ENCODE measurements at regions not wholly inside any gene's neighbourhood (a gene's known extent, or its start where the extent isn't known, plus 50 kb on each side); places are given as distances from the start of the nearest gene placed in this dataset.
"Not testable (repeated sequence)": the region's sequence is repeated elsewhere in the genome, so short reads cannot be mapped to it uniquely, and the experiment has no call there.

DNA sequence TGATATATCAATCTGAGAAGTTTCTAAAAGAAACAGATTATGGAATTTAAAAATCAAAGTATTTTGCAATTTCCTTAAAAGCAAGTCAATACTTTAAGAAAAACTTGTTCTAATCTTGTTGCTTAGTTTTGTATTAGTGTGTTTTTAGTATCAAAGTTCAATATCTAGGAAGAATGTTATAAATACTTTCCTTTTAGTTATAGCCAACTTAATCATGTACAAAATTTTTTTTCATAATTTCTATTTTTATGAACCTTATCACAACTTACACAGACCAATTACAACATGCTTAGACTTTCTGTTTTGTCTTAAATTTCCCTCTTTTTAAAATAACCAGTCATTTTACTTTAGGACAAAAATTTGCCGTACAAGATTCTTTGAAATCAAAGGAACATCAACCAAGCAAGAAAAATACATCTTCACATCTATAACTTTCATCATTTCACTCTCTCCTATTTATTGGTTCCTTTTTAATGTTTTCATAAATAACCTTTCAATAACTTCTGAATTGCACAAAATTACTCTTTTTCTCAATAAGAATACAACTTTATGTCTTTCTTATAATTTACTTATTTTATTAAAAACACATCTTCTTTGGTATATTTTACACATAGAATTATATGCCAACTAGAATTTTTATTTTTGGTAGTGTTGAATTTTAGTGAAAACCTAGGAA lies 308.2 kb upstream of the GLI3 start:
- WGBS, 10 experiments, result 25 to 91% (median 68%) methylated on average over 1 of the region's 1 CpG

DNA sequence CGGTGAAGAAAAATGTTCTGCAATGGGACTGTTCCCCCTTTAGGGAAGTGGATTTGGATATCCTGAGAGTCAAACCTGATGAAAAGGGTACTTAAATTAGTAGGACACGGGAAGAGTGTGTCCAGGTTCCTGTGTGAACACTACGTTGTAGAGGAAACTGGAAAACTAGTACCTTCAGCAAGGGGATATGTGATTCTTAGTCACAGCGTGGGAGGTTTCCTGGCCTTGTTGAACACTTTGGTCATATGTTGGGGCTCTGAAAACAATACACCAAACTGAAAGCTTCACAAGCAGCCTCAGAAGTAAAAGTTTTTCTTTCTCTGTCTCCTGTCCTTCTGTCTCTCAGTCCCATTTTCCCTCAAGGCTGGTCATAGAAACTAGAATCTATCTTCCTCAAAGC lies 306.9 kb upstream of the GLI3 start:
- ATAC-seq (replicated peaks in 6 of 8), result no peak
- no peak overlapping the region for H3K27ac ChIP-seq
- in situ Hi-C loops (cut with MboI; ENCODE audit: low pct_unique_long_range_greater_than_20kb in 2 of 9, low sequenced_read_pairs in 9 of 9, unreplicated experiment in 9 of 9), result no loop called here
- H3K4me3 ChIP-seq, result no peak overlapping the region
- no peaks in the 10 kb centered on the region for H3K4me1 ChIP-seq (replicated peaks in 1 of 2)
- WGBS, 10 experiments, result 48 to 100% (median 69%) methylated on average over 1 to 4 of the region's 4 CpGs

More for the DNA sequence above, 308.2 kb upstream of the GLI3 start:
- in situ Hi-C loops (cut with MboI; ENCODE audit: low pct_unique_long_range_greater_than_20kb in 2 of 9, low sequenced_read_pairs in 9 of 9, unreplicated experiment in 9 of 9), result no loop called here
- ATAC-seq (replicated peaks in 6 of 8), result no peak
- Histone ChIP-seq H3K4me1 (replicated peaks in 1 of 2) (no peaks in the 10 kb centered on the region), H3K4me3 (no peak overlapping the region), H3K27ac (no peak overlapping the region)

DNA sequence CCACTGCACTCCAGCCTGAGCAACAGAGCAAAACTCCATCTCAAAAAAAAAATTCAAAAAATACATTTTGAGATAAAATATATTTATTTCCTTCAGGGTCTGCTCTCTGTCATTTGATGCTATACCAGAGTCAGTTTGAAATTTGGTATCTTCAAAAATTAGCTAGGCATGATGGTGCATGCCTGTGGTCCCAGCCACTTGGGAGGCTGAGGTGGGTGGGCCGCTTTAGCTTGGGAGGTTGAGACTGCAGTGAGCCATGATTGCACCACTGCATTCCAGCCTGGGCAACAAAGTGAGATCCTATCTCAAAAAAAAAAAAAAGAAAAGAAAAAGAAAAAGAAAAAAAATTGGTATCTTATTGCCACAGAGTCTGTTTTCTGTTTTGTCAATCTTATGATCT lies 305.4 kb upstream of the GLI3 start:
- H3K27ac ChIP-seq; ATAC-seq (replicated peaks in 6 of 8); in situ Hi-C loops (cut with MboI; ENCODE audit: low pct_unique_long_range_greater_than_20kb in 2 of 9, low sequenced_read_pairs in 9 of 9, unreplicated experiment in 9 of 9); H3K4me3 ChIP-seq; H3K4me1 ChIP-seq (replicated peaks in 1 of 2): not testable (repeated sequence)
- 83 to 100% (median 93%) methylated on average over 1 of the region's 1 CpG; no CpG with 5 or more reads in 6 of the 10 experiments for WGBS, 10 experiments

DNA sequence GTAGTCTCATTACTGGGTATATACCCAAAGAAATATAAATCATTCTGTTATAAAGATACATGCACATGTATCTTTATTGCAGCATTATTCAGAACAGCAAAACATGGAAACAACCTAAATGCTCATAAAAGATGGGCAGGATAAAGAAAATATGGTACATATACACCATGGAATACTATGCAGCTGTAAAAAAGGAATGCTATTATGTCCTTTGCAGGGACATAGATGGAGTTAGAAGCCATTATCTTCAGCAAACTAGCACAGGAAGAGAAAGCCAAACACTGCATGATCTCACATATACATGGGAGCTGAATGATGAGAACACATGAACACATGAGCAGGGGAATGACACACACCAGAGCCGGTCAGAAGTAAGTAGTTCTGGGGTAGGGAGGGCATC lies 297.4 kb upstream of the GLI3 start:
- Histone ChIP-seq H3K4me1 (replicated peaks in 1 of 2) (no peaks in the 10 kb centered on the region), H3K4me3 (no peak overlapping the region), H3K27ac (no peak overlapping the region)
- WGBS, 10 experiments, result 33 to 100% (median 88%) methylated on average over 1 of the region's 1 CpG; no CpG with 5 or more reads in 5 of the 10 experiments
- in situ Hi-C loops (cut with MboI; ENCODE audit: low pct_unique_long_range_greater_than_20kb in 2 of 9, low sequenced_read_pairs in 9 of 9, unreplicated experiment in 9 of 9), result no loop called here
- no peak for ATAC-seq (replicated peaks in 6 of 8)

DNA sequence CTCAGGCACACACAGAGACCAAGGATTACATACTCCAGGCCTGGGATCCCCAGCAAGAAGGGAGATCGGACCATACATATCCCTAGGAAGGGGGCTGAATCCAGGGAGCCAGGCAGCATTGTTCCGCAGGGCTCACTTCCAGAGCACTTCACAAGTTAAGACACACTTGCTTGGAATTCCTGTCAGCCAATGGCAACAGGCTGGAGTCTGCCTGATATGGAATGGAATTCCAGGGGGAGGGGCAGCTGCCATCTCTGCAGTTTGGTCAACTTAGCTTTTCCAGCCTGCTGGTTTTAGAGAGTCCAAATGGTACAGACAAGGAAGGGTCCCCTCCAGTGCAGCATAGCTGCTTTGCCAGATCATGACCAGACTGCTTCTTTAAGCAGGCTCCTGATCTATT lies 290.0 kb upstream of the GLI3 start:
- H3K27ac ChIP-seq, result no peak overlapping the region
- H3K4me1 ChIP-seq (replicated peaks in 1 of 2), result no peaks in the 10 kb centered on the region
- in situ Hi-C loops (cut with MboI; ENCODE audit: low pct_unique_long_range_greater_than_20kb in 2 of 9, low sequenced_read_pairs in 9 of 9, unreplicated experiment in 9 of 9), result no loop called here
- no peak overlapping the region for H3K4me3 ChIP-seq
- 0 to 100% methylated on average over 1 of the region's 2 CpGs; no CpG with 5 or more reads in 8 of the 10 experiments for WGBS, 10 experiments
- ATAC-seq (replicated peaks in 6 of 8), result no peak

DNA sequence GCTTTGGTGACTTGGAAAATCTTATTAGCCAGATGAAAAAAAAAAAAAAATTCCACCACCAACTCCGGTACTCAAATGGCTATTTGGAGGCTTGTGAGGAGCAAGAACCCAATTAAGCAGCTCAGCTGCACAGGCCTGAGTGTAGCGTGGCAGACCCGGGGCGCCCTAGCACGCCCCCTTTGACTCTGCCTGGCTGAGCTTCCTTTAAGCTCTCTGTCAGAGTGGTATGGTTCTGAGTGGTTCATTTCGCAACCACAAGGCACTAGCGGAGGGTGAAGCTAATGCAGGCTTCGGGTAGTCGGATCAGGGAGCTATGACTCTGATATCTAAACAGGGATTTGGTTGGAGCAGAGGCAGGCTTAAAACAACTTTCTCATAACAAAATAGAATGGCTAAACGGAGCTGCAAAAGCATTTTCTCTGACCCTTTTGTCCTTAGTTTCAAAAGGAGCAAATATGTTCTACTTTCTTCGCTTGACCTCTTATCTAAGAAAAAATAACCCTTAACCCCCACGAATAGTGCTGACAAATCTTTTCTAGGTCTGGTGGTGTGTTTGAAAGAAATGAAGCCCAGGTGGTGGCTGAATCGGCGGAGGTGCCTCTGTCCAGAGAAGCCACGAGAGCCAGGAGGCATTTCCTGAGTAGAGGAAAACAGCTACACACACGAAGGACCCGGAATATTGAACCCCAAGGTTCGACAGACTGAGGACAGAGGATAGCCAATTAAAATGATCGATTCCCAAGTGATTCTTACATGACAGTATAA lies 285.4 kb upstream of the GLI3 start:
- ATAC-seq (replicated peaks in 6 of 8), result peak in 2 of 8 experiments; percentile 55 to 59
- no peaks in the 10 kb centered on the region for H3K4me1 ChIP-seq (replicated peaks in 1 of 2)
- no peak overlapping the region for H3K4me3 ChIP-seq
- no peak overlapping the region for H3K27ac ChIP-seq
- 34 to 89% (median 78%) methylated on average over 1 to 18 of the region's 19 CpGs for WGBS, 10 experiments
- in situ Hi-C loops (cut with MboI; ENCODE audit: low pct_unique_long_range_greater_than_20kb in 2 of 9, low sequenced_read_pairs in 9 of 9, unreplicated experiment in 9 of 9), result no loop called here

DNA sequence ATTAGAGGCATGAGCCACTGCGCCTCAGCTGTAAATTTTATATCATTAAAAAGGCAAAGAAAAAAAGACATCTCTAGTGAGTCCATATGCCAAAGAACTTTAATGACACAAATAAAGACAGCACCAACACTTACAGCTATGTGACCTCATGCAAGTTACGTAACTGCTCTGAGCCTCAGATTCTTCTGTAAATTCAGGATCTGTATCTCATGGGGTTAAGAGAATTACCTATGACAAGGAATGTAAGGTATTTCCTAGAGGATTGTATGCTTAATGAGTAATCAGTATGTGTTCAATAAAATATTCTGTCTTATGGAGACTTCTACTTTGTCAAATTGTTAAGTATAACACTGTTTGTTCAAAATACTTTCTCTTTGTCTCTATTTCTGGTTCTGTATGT lies 274.0 kb upstream of the GLI3 start:
- H3K27ac ChIP-seq, result no peak overlapping the region
- in situ Hi-C loops (cut with MboI; ENCODE audit: low pct_unique_long_range_greater_than_20kb in 2 of 9, low sequenced_read_pairs in 9 of 9, unreplicated experiment in 9 of 9), result no loop called here
- no peak for ATAC-seq (replicated peaks in 6 of 8)
- WGBS, 10 experiments, result 83 to 100% (median 100%) methylated on average over 1 to 2 of the region's 2 CpGs; no CpG with 5 or more reads in 3 of the 10 experiments
- no peaks in the 10 kb centered on the region for H3K4me1 ChIP-seq (replicated peaks in 1 of 2)
- H3K4me3 ChIP-seq, result no peak overlapping the region

DNA sequence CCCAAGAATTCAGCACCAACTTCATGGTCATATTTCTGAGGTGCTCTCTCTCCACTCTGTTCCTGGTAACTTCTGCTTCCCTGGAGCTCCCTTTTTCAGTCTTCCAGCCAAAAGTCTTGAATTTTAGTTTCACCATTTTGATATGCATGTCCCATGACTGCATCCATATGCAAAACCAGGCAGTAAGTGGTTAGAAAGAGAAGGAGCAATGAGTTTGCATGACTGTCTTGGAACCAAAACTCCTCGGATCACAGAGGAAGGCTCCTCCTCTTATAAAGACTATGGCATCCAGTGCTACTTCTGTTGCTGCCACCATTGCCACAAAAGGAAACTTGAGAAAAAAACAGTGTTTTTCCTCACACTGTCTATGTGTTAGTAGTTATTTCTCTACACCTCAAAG lies 269.1 kb upstream of the GLI3 start:
- peaks cover 0 to 6% of the 10 kb centered on the region in 2 donors for H3K4me1 ChIP-seq (replicated peaks in 1 of 2)
- no peak overlapping the region for H3K4me3 ChIP-seq
- in situ Hi-C loops (cut with MboI; ENCODE audit: low pct_unique_long_range_greater_than_20kb in 2 of 9, low sequenced_read_pairs in 9 of 9, unreplicated experiment in 9 of 9), result no loop called here
- H3K27ac ChIP-seq, result no peak overlapping the region
- peak in 2 of 8 experiments; percentile 60 to 71 for ATAC-seq (replicated peaks in 6 of 8)
- WGBS, 10 experiments, result 50 to 100% (median 80%) methylated on average over 1 of the region's 1 CpG; no CpG with 5 or more reads in 5 of the 10 experiments

DNA sequence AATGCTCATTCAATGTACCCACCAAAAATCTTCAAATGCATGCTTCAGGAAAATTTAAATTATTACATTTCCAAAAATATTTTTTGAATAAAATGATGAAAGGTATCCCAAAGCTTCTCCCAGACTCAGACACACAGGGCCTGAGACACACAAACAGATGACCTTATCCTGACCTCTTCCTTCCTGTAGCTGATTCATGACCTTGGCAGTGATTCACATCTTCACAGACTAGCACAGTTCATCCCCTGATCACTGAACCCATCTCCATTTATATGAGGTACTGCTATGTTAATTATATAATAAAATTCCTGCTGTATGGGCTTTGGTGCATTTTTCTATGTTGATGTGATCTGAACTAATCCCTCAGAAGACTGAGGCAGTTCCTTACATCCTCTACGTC lies 265.0 kb upstream of the GLI3 start:
- ATAC-seq (replicated peaks in 6 of 8), result peak in 5 of 8 experiments; percentile 51 to 73 (median 54)
- Histone ChIP-seq H3K4me3 (no peak overlapping the region), H3K27ac (no peak overlapping the region), H3K4me1 (replicated peaks in 1 of 2) (peaks cover 0 to 6% of the 10 kb centered on the region in 2 donors)
- in situ Hi-C loops (cut with MboI; ENCODE audit: low pct_unique_long_range_greater_than_20kb in 2 of 9, low sequenced_read_pairs in 9 of 9, unreplicated experiment in 9 of 9), result no loop called here
- WGBS, 10 experiments, result 17 to 88% (median 38%) methylated on average over 1 of the region's 1 CpG; no CpG with 5 or more reads in 4 of the 10 experiments

DNA sequence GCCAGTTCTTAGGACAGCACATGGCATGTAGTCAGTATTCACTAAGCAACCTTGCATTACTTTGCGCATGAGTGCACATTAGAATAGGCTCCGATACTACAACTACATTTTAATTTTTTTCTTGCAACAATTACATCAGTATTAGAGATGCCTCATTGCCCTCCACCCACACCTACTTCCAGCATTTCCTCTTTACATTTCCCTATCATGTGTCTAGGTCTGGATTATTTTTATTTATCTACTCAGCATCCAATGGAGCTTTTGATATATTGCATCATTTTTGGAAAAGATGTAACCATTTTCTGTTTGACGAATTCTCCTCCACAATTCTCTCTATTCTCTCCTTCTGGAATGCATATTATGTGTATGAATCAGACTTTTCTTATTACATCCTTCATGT lies 258.2 kb upstream of the GLI3 start:
- WGBS, 10 experiments, result 19 to 100% (median 83%) methylated on average over 1 to 3 of the region's 3 CpGs
- peaks cover 0 to 5% of the 10 kb centered on the region in 2 donors for H3K4me1 ChIP-seq (replicated peaks in 1 of 2)
- H3K4me3 ChIP-seq, result no peak overlapping the region
- in situ Hi-C loops (cut with MboI; ENCODE audit: low pct_unique_long_range_greater_than_20kb in 2 of 9, low sequenced_read_pairs in 9 of 9, unreplicated experiment in 9 of 9), result no loop called here
- ATAC-seq (replicated peaks in 6 of 8), result peak in 4 of 8 experiments; percentile 16 to 62 (median 37)
- no peak overlapping the region for H3K27ac ChIP-seq

DNA sequence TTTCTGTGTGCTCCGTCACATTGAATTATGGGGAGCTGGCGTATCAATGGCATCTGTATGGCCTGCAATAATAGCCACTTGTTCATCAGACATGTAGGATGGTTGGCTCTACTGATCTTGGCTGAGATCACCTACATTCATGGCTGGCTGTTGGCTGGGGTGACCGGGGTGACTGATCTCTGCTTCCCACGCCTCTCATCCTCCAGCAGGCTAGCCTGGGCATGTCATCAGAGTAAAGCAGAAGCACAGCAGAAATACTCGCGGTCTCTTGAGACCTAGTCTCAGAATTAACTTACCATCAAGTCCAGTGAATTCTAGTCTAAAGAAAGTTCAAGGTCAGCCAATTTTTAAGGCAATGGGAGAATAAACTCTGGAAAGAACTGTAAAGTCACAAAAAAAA lies 257.7 kb upstream of the GLI3 start:
- WGBS, 10 experiments, result 80 to 100% (median 100%) methylated on average over 1 to 6 of the region's 6 CpGs; no CpG with 5 or more reads in 3 of the 10 experiments
- Histone ChIP-seq H3K4me1 (replicated peaks in 1 of 2) (peaks cover 0 to 5% of the 10 kb centered on the region in 2 donors), H3K4me3 (no peak overlapping the region), H3K27ac (no peak overlapping the region)
- in situ Hi-C loops (cut with MboI; ENCODE audit: low pct_unique_long_range_greater_than_20kb in 2 of 9, low sequenced_read_pairs in 9 of 9, unreplicated experiment in 9 of 9), result no loop called here
- peak in 1 of 8 experiments; percentile 36 for ATAC-seq (replicated peaks in 6 of 8)

DNA sequence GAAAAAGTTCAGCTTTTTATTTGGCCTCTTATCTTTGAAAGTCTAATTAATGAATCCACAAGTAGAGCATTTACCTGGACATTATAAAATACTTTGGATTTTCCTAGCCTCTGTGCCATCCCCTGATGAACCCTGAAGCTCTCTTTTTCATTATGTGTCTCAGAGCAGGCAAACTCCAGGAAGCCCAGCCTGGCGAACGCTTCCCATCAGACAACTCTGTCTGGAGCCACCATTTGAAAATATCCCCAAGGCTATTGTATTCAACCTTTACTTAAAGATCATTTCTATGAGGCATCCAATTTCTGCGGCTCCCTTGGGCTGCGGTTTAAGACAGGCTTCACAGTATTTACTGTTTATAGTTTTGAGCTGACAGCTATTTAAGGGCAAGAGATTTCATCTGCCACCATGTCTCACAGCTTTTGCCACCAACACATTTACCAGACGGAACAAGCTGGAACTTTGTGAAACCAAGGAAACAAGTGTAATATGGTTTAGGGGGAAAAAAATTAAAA lies 257.2 kb upstream of the GLI3 start:
- H3K4me3 ChIP-seq, result no peak overlapping the region
- ATAC-seq (replicated peaks in 6 of 8), result no peak

DNA sequence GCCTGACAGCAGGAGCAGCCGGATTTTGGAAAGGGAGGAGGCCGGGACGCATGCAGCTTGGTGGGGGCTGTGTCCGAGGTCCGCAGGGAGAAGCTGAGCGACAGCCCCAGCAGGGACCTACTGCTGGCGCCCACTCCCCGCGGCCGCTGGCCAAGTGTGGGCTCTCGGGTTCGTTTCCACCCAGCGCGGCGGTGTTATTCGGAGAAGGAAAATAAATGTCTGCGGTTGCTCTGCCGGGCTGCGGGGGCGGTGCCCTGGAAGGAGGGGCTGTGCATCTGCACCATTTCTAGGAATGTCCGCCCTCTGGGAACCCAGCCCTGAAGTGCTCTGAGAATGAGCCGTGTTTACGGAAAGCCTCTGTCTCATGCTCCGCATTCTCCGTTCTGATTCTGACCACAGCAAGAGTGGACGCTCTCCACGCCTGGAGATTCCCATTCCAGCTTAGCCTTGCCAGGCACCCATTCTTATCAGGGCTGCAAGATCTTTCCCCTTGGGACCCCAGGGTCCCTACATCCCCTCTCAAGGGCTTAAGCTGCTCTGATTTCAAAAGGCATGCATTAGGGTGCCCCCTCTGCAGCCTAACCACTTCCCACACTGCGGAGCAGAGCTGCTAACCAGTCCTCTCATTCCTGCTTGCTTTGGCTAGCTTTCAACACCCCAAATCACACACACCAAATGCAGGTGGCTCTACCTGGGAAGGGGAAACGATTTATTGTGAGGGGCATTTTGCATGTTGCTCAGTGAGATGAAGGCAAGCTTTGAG lies 256.6 kb upstream of the GLI3 start:
- in situ Hi-C loops (cut with MboI; ENCODE audit: low pct_unique_long_range_greater_than_20kb in 2 of 9, low sequenced_read_pairs in 9 of 9, unreplicated experiment in 9 of 9), result no loop called here
- peak overlapping the region; percentile 27 to 43 (median 32) for H3K4me3 ChIP-seq
- peak; percentile 84 to 98 (median 96) for ATAC-seq (replicated peaks in 6 of 8)
- WGBS, 10 experiments, result 2 to 20% (median 7%) methylated on average over 1 to 12 of the region's 29 CpGs; no CpG with 5 or more reads in 2 of the 10 experiments
- H3K27ac ChIP-seq, result no peak overlapping the region
- H3K4me1 ChIP-seq (replicated peaks in 1 of 2), result peaks cover 0 to 5% of the 10 kb centered on the region in 2 donors

More for the DNA sequence above, 257.2 kb upstream of the GLI3 start:
- WGBS, 10 experiments, result 42 to 100% (median 92%) methylated on average over 2 to 5 of the region's 5 CpGs; no CpG with 5 or more reads in 1 of the 10 experiments
- Histone ChIP-seq H3K4me1 (replicated peaks in 1 of 2) (peaks cover 0 to 5% of the 10 kb centered on the region in 2 donors), H3K27ac (no peak overlapping the region)
- in situ Hi-C loops (cut with MboI; ENCODE audit: low pct_unique_long_range_greater_than_20kb in 2 of 9, low sequenced_read_pairs in 9 of 9, unreplicated experiment in 9 of 9), result no loop called here
